ENCODE measurements at regions not wholly inside any gene's neighbourhood (a gene's known extent, or its start where the extent isn't known, plus 50 kb on each side); places are given as distances from the start of the nearest gene placed in this dataset.

DNA sequence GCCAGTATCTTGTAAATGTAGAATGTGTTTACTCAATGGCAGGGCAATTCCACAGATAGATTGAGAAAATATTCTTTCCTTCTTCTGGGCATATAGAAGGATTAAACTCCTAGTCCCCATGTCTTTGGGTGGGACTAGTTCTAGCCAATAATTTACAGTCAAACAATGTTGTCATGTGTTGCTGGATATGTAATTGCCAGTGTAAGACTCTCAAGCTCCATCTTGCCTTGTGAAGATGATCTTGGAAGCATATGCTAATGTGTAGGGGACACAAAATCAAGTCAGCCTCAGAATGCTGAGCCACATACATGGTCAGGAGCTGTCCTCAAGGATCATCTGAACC, 386.9 kb downstream of the CETN3 start:
- TF ChIP-seq, protein P1, sequence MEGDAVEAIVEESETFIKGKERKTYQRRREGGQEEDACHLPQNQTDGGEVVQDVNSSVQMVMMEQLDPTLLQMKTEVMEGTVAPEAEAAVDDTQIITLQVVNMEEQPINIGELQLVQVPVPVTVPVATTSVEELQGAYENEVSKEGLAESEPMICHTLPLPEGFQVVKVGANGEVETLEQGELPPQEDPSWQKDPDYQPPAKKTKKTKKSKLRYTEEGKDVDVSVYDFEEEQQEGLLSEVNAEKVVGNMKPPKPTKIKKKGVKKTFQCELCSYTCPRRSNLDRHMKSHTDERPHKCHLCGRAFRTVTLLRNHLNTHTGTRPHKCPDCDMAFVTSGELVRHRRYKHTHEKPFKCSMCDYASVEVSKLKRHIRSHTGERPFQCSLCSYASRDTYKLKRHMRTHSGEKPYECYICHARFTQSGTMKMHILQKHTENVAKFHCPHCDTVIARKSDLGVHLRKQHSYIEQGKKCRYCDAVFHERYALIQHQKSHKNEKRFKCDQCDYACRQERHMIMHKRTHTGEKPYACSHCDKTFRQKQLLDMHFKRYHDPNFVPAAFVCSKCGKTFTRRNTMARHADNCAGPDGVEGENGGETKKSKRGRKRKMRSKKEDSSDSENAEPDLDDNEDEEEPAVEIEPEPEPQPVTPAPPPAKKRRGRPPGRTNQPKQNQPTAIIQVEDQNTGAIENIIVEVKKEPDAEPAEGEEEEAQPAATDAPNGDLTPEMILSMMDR (IDR thresholded peaks at IDR 0.05): no peak
- no peak for TF ChIP-seq EP300 (IDR thresholded peaks at IDR 0.05)
- no peak for TF ChIP-seq POLR2AphosphoS5 (IDR thresholded peaks at IDR 0.05)
